Esophagus squamous epithelium (tissue), 5 donors: ENCODE measurements at regions not wholly inside any gene's neighbourhood (a gene's known extent, or its start where the extent isn't known, plus 50 kb on each side); places are given as distances from the start of the nearest gene placed in this dataset.

ENCODE experiments used
- DNase-seq: peaks from one replicate; lab custom pipeline; 2025; lab: John Stamatoyannopoulos, UW
- H3K27ac ChIP-seq, 4 donors: fragments of 200-600 bp; sonication (generic); one replicate each; pipeline ENCODE4 v1.5.1; 2016 to 2019; ENCODE audit warnings: mild to moderate bottlenecking in 1 of 4
- H3K27me3 ChIP-seq, 4 donors: fragments of 200-600 bp; sonication (generic); 1 replicate in 3 of 4; 2 replicates in 1 of 4; pipeline versions ENCODE4 v1.5.1 to v1.6.0; 2017 to 2021; ENCODE audit warnings: antibody characterized with exemption in 1 of 4
- H3K36me3 ChIP-seq, 3 donors: fragments of 200-600 bp; sonication (generic); one replicate each; pipeline ENCODE4 v1.5.1; 2016 to 2019
- H3K4me1 ChIP-seq, 3 donors: fragments of 200-600 bp; sonication (generic); one replicate each; pipeline ENCODE4 v1.5.1; 2017 to 2019
- H3K4me3 ChIP-seq, 4 donors: fragments of 200-600 bp; sonication (generic); 1 replicate in 3 of 4; 2 replicates in 1 of 4; pipeline ENCODE4 v1.5.1; 2016 to 2019; ENCODE audit warnings: mild to moderate bottlenecking in 2 of 4, moderate library complexity in 1 of 4
- H3K9me3 ChIP-seq, 3 donors: fragments of 200-600 bp; sonication (generic); one replicate each; pipeline ENCODE4 v1.5.1; 2016 to 2019
- POLR2A ChIP-seq, 4 donors: fragments of 450-650 bp; IDR thresholded peaks; one replicate each; pipeline ENCODE4 v1.6.1; 2017; ENCODE audit warnings: antibody characterized with exemption in 4 of 4, mild to moderate bottlenecking in 4 of 4, moderate library complexity in 3 of 4
- WGBS, 2 donors: methylation state at CpG; one replicate each; pipeline ENCODE4 v1.1.5; 2018; 5-methylcytosine and 5-hydroxymethylcytosine counted together
- intact Hi-C: fragments of 100-400 bp; cut with DNase I; formaldehyde crosslinking; loops from one replicate; pipeline ENCODE4 v1.15.0; 2022
- TF ChIP-seq, protein P1 (sequence below), 6 experiments: fragments of 450-650 bp in 4 of 6; fragments of 200-600 bp in 2 of 6; sonication (generic) in 2 of 6; IDR thresholded peaks; one replicate each; pipeline ENCODE4 v1.5.1; 2016 to 2019; ENCODE audit warnings: antibody characterized with exemption in 6 of 6, mild to moderate bottlenecking in 4 of 6, moderate library complexity in 4 of 6
- donor health status: DM: yes; HTN: yes; CAD: no.

GRCh38 chr17:65413390-65413789 is 148.1 kb downstream of the AXIN2 start:
- Histone ChIP-seq H3K27ac (no peak overlapping the region), H3K9me3 (no peaks in the 10 kb centered on the region), H3K36me3 (no peaks in the 10 kb centered on the region), H3K4me1 (no peaks in the 10 kb centered on the region), H3K27me3 (no peaks in the 10 kb centered on the region), H3K4me3 (no peak overlapping the region)
- intact Hi-C loops = no loop called here
- no peak for DNase-seq
- 76 to 78% methylated on average over 1 to 2 of the region's 2 CpGs for WGBS, 2 donors
- TF ChIP-seq, protein P1, sequence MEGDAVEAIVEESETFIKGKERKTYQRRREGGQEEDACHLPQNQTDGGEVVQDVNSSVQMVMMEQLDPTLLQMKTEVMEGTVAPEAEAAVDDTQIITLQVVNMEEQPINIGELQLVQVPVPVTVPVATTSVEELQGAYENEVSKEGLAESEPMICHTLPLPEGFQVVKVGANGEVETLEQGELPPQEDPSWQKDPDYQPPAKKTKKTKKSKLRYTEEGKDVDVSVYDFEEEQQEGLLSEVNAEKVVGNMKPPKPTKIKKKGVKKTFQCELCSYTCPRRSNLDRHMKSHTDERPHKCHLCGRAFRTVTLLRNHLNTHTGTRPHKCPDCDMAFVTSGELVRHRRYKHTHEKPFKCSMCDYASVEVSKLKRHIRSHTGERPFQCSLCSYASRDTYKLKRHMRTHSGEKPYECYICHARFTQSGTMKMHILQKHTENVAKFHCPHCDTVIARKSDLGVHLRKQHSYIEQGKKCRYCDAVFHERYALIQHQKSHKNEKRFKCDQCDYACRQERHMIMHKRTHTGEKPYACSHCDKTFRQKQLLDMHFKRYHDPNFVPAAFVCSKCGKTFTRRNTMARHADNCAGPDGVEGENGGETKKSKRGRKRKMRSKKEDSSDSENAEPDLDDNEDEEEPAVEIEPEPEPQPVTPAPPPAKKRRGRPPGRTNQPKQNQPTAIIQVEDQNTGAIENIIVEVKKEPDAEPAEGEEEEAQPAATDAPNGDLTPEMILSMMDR (IDR thresholded peaks at IDR 0.05) = no peak
- no peak for TF ChIP-seq POLR2A (IDR thresholded peaks at IDR 0.05)

- H3K4me1 ChIP-seq = no peaks in the 10 kb centered on the region
- H3K27me3 ChIP-seq = no peaks in the 10 kb centered on the region
- intact Hi-C loops = no loop called here
- WGBS, 2 donors = 29 to 32% methylated on average over 1 of the region's 1 CpG
- H3K27ac ChIP-seq = no peak overlapping the region
- no peaks in the 10 kb centered on the region for H3K36me3 ChIP-seq
- TF ChIP-seq, protein P1 (IDR thresholded peaks at IDR 0.05) = no peak
- no peak for TF ChIP-seq POLR2A (IDR thresholded peaks at IDR 0.05)
- no peaks in the 10 kb centered on the region for H3K9me3 ChIP-seq
- no peak for DNase-seq
- H3K4me3 ChIP-seq = no peak overlapping the region
Measured at GRCh38 chr17:65409381-65409780, 152.1 kb downstream of the AXIN2 start.

DNA sequence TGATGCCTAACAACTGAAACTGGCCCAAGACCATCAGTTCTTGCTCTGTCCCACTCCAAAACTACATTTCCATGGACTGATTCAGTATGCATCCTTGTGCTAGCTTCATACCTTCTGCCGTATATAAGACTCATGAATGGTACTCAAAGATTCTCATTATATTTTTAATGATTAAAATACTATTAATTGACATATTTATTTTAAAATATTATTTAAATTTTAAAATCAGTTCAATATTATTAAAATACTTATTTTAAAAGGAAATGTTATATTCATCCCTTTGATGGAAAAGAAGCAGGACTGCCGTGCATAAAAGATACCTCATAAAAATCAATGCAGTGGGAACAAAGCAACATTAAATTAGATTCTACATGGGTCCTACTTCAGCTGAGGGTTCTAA is 153.4 kb downstream of the AXIN2 start:
- H3K4me1 ChIP-seq = no peaks in the 10 kb centered on the region
- 94 to 95% methylated on average over 2 of the region's 2 CpGs for WGBS, 2 donors
- no peak overlapping the region for H3K27ac ChIP-seq
- H3K9me3 ChIP-seq = no peaks in the 10 kb centered on the region
- intact Hi-C loops = no loop called here
- no peaks in the 10 kb centered on the region for H3K36me3 ChIP-seq
- TF ChIP-seq, protein P1 (IDR thresholded peaks at IDR 0.05) = no peak
- TF ChIP-seq POLR2A (IDR thresholded peaks at IDR 0.05) = no peak
- no peak for DNase-seq
- H3K27me3 ChIP-seq = no peaks in the 10 kb centered on the region
- no peak overlapping the region for H3K4me3 ChIP-seq

- no peak for DNase-seq
Measured at GRCh38 chr17:65407017-65407416, 154.4 kb downstream of the AXIN2 start.

DNA sequence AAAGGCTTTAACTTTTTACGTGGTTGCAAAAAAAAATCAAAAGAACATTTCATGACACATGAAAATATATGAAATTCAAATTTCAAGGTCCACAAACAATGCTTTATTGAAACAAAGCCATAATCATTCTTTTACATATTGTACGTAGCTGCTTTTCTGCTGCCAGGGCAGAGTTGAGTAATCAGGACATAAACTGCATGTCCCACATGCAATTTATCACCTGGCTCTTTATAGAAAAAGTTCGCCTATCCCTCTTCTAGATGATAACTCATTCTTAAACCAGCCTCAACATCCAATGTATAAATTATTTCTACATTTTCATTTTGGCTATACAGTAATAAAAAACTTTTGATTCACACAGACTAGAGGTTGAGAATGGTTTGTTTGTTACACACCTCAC is 154.9 kb downstream of the AXIN2 start:
- no peak for DNase-seq
- intact Hi-C loops = no loop called here

More at GRCh38 chr17:65407017-65407416, 154.4 kb downstream of the AXIN2 start:
- intact Hi-C loops = no loop called here
- H3K27ac ChIP-seq = no peak overlapping the region
- no peak overlapping the region for H3K4me3 ChIP-seq
- 48 to 61% methylated on average over 4 of the region's 4 CpGs for WGBS, 2 donors
- H3K4me1 ChIP-seq = no peaks in the 10 kb centered on the region
- H3K9me3 ChIP-seq = no peaks in the 10 kb centered on the region
- H3K36me3 ChIP-seq = no peaks in the 10 kb centered on the region
- TF ChIP-seq, protein P1 (IDR thresholded peaks at IDR 0.05) = no peak
- TF ChIP-seq POLR2A (IDR thresholded peaks at IDR 0.05) = no peak
- no peaks in the 10 kb centered on the region for H3K27me3 ChIP-seq

More for the DNA sequence above, 154.9 kb downstream of the AXIN2 start:
- TF ChIP-seq, protein P1 (IDR thresholded peaks at IDR 0.05) = no peak
- no peak for TF ChIP-seq POLR2A (IDR thresholded peaks at IDR 0.05)
- Histone ChIP-seq H3K4me1 (no peaks in the 10 kb centered on the region), H3K4me3 (no peak overlapping the region), H3K27ac (no peak overlapping the region), H3K9me3 (no peaks in the 10 kb centered on the region), H3K27me3 (no peaks in the 10 kb centered on the region), H3K36me3 (no peaks in the 10 kb centered on the region)
- 61 to 63% methylated on average over 3 of the region's 3 CpGs for WGBS, 2 donors
